ENCODE measurements at regions not wholly inside any gene's neighbourhood (a gene's known extent, or its start where the extent isn't known, plus 50 kb on each side); places are given as distances from the start of the nearest gene placed in this dataset.

DNA sequence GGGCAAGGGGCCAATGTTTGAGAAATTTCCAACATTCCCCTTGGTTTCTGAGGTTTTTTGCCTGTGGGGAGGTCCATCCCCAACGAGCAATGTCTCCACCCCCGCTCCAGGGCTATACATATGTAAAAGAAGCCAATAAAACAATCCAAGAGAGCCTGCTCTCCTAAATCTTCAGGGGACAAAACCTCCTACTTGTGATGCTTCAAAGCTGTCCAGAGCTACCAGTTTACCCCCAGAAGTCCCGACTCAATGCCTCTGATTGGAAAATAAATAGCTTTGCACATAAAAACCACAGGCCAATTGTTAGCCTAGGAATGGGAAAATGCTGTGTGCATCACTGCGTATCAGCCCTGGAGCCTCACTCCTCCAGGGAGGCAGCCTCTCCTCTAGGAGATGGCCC, 66.0 kb upstream of the PAX6 start:
- TF ChIP-seq, protein P1, sequence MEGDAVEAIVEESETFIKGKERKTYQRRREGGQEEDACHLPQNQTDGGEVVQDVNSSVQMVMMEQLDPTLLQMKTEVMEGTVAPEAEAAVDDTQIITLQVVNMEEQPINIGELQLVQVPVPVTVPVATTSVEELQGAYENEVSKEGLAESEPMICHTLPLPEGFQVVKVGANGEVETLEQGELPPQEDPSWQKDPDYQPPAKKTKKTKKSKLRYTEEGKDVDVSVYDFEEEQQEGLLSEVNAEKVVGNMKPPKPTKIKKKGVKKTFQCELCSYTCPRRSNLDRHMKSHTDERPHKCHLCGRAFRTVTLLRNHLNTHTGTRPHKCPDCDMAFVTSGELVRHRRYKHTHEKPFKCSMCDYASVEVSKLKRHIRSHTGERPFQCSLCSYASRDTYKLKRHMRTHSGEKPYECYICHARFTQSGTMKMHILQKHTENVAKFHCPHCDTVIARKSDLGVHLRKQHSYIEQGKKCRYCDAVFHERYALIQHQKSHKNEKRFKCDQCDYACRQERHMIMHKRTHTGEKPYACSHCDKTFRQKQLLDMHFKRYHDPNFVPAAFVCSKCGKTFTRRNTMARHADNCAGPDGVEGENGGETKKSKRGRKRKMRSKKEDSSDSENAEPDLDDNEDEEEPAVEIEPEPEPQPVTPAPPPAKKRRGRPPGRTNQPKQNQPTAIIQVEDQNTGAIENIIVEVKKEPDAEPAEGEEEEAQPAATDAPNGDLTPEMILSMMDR (IDR thresholded peaks at IDR 0.05), result no peak
- TF ChIP-seq POLR2A (IDR thresholded peaks at IDR 0.05), result no peak

Data from vagina (tissue), 2 donors.